GM10266 (cell line): ENCODE measurements at regions not wholly inside any gene's neighbourhood (a gene's known extent, or its start where the extent isn't known, plus 50 kb on each side); places are given as distances from the start of the nearest gene placed in this dataset.

Experiments used
- DNase-seq: peaks from one replicate; pipeline ENCODE4 v3.0.0; 2012; ENCODE audit errors: extremely low spot score
- TF ChIP-seq, protein P1 (sequence below): IDR thresholded peaks from 2 replicates; pipeline ENCODE4 v1.5.1; 2012; ENCODE audit warnings: mild to moderate bottlenecking, low read depth; ENCODE audit not compliant: control insufficient read depth, insufficient read depth; ENCODE audit errors: missing control alignments

DNA sequence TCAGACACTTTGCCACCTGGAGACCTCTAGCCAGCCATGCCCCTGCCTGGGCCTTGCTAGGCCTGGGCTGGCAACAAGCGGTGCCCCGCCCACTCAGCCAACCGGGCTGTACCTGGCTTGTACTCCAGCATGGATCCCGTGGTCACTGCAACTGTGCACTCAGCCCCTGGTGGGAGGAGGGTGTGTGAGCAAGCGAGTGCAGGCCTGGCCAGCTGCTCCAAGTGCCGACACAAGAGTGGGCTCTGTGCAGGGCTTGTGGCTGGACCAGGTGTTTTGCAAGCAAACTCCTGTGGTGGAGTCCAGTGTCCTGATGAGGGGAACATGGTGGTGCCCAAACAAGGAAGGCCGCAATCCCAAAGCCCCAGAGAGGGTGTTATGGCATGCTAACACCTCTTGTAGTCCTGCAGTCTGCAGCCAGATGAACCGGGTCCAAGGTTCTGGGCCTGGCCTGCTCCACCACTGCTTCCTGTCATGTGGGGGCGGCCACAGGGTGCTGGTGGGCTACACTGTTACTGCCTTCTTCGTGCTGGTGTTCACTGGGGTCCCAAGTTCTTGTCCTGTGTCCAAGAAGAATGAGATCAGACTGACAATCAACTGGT is 60.1 kb upstream of the CD28 start:
- DNase-seq: no peak
- TF ChIP-seq, protein P1, sequence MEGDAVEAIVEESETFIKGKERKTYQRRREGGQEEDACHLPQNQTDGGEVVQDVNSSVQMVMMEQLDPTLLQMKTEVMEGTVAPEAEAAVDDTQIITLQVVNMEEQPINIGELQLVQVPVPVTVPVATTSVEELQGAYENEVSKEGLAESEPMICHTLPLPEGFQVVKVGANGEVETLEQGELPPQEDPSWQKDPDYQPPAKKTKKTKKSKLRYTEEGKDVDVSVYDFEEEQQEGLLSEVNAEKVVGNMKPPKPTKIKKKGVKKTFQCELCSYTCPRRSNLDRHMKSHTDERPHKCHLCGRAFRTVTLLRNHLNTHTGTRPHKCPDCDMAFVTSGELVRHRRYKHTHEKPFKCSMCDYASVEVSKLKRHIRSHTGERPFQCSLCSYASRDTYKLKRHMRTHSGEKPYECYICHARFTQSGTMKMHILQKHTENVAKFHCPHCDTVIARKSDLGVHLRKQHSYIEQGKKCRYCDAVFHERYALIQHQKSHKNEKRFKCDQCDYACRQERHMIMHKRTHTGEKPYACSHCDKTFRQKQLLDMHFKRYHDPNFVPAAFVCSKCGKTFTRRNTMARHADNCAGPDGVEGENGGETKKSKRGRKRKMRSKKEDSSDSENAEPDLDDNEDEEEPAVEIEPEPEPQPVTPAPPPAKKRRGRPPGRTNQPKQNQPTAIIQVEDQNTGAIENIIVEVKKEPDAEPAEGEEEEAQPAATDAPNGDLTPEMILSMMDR: no peak

DNA sequence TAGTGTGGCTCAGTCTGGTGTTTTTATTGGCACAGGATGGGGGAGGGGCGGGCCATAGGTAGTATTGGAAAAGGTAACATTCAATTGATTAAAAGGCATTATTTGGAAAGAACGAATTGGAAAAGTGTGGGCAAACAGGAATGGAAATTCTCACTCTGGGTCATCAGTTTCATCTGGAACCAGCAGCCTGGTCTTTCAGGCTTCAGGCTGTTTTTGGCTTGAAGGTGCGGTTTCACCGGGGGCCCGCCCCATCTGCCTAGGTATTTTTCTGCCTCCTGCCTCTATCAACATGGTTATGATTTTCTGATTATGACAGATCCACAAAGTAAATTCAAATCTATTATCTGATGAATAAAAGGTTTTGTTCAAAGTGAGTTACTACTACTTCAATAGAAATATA is 59.5 kb upstream of the CD28 start:
- TF ChIP-seq, protein P1: no peak
- no peak for DNase-seq

DNA sequence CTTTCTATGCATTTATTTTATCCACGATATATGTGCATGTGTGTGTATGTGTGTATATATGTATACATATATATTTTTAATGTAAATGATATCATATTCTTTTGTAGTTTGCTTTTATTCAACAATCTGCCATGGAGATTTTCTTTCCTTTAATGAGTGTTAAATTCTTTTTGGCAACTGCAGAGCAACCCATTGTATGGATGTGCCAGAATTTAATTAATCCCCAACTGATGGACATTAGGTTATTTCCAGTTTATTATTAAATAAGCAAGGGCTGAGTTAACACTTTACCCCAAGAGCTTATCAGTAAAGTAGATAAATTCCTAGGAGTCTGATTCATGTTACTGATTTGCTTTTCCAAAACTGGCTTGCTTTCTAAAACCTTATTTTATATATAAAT is 58.9 kb upstream of the CD28 start:
- no peak for DNase-seq
- TF ChIP-seq, protein P1: no peak

DNA sequence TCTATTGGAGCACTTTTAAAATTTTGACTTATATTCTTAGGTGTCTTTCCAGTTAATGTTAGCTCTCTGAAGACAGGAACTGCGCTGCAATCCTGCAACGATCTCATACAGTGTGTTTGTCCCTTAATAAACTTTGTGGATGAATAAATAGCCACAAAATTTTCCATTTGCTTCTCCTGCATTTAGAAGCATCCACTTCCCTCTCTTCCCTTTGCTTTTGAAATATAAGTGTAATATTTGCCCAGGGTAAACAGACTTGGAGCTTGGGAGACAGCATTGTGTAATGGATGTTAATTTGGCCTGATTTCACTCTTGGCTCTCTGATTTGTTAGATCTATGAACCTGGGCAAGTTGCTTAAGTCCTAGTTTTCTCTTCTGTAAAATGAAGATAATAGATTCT is 58.2 kb upstream of the CD28 start:
- no peak for DNase-seq
- TF ChIP-seq, protein P1: no peak

DNA sequence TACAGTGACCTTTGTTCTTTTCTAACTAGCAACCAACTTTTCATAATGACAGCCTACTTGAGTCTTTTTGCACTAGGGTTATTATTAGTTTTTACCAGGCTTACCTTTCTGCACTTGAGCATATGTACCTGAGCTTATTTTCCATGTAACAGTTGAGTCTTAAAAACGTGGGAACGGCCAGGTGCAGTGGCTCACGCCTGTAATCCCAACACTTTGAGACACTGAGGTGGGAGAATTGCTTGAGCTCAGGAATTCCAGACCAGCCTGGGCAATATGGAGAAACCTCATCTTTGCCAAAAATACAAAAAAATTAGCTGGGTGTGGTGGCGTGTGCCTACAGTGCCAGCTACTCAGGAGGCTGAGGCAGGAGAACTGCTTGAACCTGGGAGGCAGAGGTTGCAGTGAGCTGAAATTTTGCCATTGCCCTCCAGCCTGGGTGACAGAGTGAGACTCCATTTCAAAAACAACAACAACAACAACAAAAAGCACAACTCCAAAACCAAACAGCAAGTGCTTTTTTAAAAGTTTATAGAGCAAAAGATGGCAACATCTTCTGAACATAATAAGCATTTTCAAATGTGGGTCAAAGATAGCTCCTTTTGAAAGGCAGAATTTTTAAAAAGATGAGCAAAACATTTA is 57.1 kb upstream of the CD28 start:
- DNase-seq: no peak
- TF ChIP-seq, protein P1: no peak

GRCh38 chr2:203650860-203651613 is 55.4 kb upstream of the CD28 start:
- DNase-seq: no peak
- TF ChIP-seq, protein P1: peak; percentile 20

- DNase-seq: no peak
- TF ChIP-seq, protein P1: no peak
Measured at GRCh38 chr2:203651621-203652020, 54.8 kb upstream of the CD28 start.
